HG03060 (cell line): ENCODE measurements at regions not wholly inside any gene's neighbourhood (a gene's known extent, or its start where the extent isn't known, plus 50 kb on each side); places are given as distances from the start of the nearest gene placed in this dataset.
"Not testable (repeated sequence)": the region's sequence is repeated elsewhere in the genome, so short reads cannot be mapped to it uniquely, and the experiment has no call there.

ENCODE experiments used
- ATAC-seq: cut with Tn5 transposase; IDR thresholded peaks from one replicate; pipeline ENCODE4 v1.9.1; 2021; ENCODE audit warnings: low read depth, moderate number of reproducible peaks; ENCODE audit not compliant: unreplicated experiment

DNA sequence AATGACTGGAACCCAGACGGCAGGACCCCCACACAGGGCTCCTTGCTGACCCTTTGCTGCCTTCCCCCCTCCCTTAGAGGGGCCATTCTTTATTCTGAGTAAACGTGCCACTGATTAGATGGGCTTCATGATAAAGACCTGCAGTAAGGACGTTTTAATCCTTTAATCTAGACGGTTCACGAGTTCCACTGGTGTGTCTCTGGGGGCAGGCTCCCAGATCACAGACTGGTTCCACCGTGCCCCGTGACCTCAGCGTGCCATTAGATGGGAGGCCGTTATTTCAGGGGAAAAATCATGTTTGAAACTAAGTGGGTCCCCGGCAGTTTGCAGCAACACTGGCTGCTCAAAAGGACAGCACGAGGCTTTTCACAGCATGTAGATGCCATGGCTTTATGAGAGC is 246.9 kb upstream of the PLGLB2 start:
- ATAC-seq: not testable (repeated sequence)

- ATAC-seq: not testable (repeated sequence)
Observed at GRCh38 chr2:87502948-87503347, 244.9 kb upstream of the PLGLB2 start.

GRCh38 chr2:87505239-87505638 is 242.6 kb upstream of the PLGLB2 start:
- not testable (repeated sequence) for ATAC-seq

DNA sequence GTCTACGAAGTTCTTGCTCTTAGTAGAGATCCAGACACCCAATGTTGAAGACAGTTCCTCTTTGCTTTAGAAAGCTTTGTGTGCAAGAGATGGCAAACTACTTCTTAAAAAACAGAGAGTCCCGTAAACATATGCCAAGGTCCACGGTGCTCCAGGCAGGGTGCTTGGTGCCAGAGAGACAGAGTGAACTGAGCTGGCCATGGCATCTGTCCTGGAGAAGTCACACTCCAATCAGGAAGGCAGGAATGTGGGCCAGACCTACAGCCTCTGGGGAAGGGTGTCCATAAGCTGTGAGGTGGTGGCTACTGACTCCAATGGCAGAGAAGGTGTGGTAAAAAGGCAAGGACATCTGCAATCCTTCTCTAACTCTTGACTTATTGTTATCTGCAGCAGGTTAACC is 242.0 kb upstream of the PLGLB2 start:
- ATAC-seq: not testable (repeated sequence)

- ATAC-seq: not testable (repeated sequence)
Observed at GRCh38 chr2:87507378-87508348, 240.2 kb upstream of the PLGLB2 start.

- ATAC-seq: not testable (repeated sequence)
Observed at GRCh38 chr2:87511195-87511778, 236.6 kb upstream of the PLGLB2 start.

GRCh38 chr2:87512864-87513530 is 234.9 kb upstream of the PLGLB2 start:
- ATAC-seq: not testable (repeated sequence)

GRCh38 chr2:87514034-87514433 is 233.9 kb upstream of the PLGLB2 start:
- peak; percentile 31 for ATAC-seq

- not testable (repeated sequence) for ATAC-seq
Observed at GRCh38 chr2:87514515-87514914, 233.4 kb upstream of the PLGLB2 start.

DNA sequence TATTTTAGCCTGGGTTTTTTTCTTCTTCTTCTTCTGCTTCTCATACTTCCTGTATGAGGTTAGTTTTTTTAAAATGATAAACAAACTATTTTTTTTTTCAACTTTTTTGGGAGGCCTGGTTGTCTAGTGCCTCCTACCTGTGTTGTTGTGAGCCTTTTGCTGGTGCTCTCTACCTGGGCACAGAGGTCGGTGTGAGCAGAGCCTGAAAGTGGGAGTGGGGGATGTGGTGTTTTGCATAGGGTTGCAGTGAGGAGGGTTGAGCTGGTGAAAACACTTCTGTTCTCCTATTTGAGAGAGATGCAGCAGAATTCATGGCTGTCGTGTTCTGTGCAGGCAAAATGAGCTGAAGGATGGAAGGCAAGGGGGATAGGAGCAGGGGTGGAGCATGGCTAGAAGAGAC is 232.7 kb upstream of the PLGLB2 start:
- not testable (repeated sequence) for ATAC-seq

DNA sequence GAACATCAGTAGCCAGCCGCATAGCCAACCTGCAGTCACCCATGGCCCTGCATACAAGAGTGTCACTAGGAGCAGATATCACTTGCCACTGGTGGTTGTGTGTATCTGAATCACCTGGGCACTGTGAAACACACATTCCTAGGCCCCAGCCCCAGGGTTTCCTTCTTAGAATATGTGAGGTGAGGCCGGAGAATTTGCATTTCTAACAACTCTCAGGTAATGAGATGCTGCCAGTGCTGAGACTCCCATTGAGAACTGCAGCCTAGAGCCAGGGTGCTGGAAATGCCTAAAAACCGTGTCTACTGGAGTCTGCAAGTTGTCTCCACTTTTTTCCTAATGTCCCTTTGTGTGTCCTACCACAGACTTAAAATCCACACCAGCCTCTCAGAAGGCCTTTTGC is 232.0 kb upstream of the PLGLB2 start:
- not testable (repeated sequence) for ATAC-seq

- not testable (repeated sequence) for ATAC-seq
Observed at GRCh38 chr2:87516369-87516967, 231.4 kb upstream of the PLGLB2 start.

DNA sequence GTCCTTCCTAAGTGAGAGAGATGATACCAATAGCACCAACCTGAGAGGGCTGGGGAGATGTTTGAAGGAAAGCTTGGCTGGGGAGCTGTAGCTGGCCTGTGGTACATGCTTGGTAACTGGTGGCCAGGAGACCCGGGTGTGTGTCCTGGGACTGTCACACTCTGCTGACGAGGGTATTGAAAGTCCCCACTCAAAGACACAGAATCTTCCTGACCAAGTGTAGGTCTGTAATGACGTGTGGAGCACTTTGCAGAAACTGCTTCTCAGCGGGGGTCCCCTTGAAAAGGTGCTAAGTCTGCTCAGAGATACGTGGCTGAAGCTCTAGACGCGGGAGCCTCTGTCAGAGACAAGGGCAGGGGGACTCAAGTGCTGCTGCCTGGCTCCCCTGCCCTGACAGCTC is 230.4 kb upstream of the PLGLB2 start:
- not testable (repeated sequence) for ATAC-seq

DNA sequence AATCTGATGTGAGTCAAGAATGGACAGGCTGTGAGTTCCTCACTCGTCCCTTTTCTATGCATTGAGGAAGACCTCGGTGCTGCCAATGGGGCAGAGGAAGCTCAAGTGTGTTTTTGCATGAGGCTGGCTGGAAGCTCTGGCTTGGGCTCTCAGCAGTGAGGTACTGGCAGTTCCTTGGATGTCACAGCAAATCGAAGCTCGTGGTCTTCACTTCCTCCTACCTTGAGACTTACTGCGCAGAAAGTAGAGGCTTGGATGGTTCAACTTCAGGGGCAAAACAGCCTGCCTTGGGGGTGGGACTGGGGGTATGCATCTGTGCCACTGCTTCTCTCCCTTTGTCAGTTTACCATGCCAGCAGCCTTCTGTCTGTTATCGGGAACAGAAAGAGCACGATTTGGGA is 229.8 kb upstream of the PLGLB2 start:
- not testable (repeated sequence) for ATAC-seq

DNA sequence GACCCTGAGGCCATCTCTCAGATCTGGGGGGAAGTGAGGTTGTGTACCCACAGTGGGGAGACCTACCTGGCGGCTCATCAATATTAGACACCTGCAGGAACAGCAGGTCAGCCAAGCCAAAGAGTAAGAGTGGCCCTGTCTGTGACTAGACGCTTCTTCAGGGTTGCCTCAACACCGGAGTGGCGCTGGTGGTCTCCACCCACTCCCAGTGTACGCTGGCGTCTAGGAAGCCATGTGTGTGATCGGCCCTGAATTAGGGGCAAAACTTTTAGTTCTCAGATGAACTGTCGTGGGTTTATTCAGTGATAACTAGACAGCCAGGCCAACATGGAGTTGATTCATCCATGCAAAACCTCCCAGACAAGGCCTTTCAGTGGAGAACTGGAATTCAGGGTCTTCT is 229.3 kb upstream of the PLGLB2 start:
- not testable (repeated sequence) for ATAC-seq

- peak; percentile 52 for ATAC-seq
Observed at GRCh38 chr2:87519158-87520011, 228.5 kb upstream of the PLGLB2 start.

DNA sequence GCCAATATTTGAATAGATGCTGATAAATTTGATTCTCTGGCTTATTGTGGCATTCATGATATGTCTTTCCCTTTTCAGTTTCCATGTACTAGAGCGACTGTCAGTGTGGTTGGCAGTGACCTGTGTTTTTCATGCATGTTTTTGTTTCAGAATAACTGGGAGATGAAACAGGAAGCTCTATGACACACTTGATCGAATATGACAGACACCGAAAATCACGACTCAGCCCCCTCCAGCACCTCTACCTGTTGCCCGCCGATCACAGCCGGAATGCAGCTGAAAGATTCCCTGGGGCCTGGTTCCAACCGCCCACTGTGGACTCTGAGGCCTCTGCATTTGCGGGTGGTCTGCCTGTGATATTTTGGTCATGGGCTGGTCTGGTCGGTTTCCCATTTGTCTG is 226.8 kb upstream of the PLGLB2 start:
- ATAC-seq: peak; percentile 38

- not testable (repeated sequence) for ATAC-seq
Observed at GRCh38 chr2:87521489-87521888, 226.4 kb upstream of the PLGLB2 start.

- not testable (repeated sequence) for ATAC-seq
Observed at GRCh38 chr2:87524619-87525188, 223.2 kb upstream of the PLGLB2 start.
